Stomach (tissue), 8 donors: ENCODE measurements at regions not wholly inside any gene's neighbourhood (a gene's known extent, or its start where the extent isn't known, plus 50 kb on each side); places are given as distances from the start of the nearest gene placed in this dataset.

Experiments
- DNase-seq, 2 donors: peaks; one replicate each; pipeline versions ENCODE4 v3.0.0 to v3.0.0-alpha.2; 2013 to 2019
- H3K27ac ChIP-seq, 5 donors: fragments of 200-600 bp in 4 of 5; sonication (generic) in 4 of 5; one replicate each; pipeline ENCODE4 v1.5.1; 2013 to 2019; ENCODE audit warnings: mild to moderate bottlenecking in 1 of 5, moderate library complexity in 1 of 5
- H3K27me3 ChIP-seq, 3 donors: fragments of 200-600 bp; sonication (generic); one replicate each; pipeline ENCODE4 v1.5.1; 2017 to 2019; ENCODE audit warnings: mixed run types in 1 of 3
- H3K36me3 ChIP-seq, 4 donors: fragments of 200-600 bp; sonication (generic); 1 replicate in 3 of 4; 2 replicates in 1 of 4; pipeline ENCODE4 v1.5.1; 2016 to 2019
- H3K4me1 ChIP-seq, 4 donors: fragments of 200-600 bp; sonication (generic); one replicate each; pipeline ENCODE4 v1.5.1; 2016 to 2019
- H3K4me3 ChIP-seq, 4 donors: fragments of 200-600 bp; sonication (generic) in 3 of 4; one replicate each; pipeline ENCODE4 v1.5.1; 2016 to 2019; ENCODE audit warnings: mild to moderate bottlenecking in 1 of 4
- H3K9me3 ChIP-seq, 4 donors: fragments of 200-600 bp; sonication (generic); one replicate each; pipeline ENCODE4 v1.5.1; 2016 to 2019
- CTCF ChIP-seq, 7 experiments: fragments of 450-650 bp in 4 of 7; fragments of 200-600 bp in 3 of 7; sonication (generic) in 3 of 7; IDR thresholded peaks; one replicate each; pipeline ENCODE4 v1.5.1; 2016 to 2019; ENCODE audit warnings: antibody characterized with exemption in 7 of 7, control low read depth in 2 of 7, mild to moderate bottlenecking in 1 of 7
- EP300 ChIP-seq: sonication (generic); formaldehyde crosslinking; IDR thresholded peaks from one replicate; pipeline ENCODE4 v1.6.1; 2017; ENCODE audit warnings: antibody characterized with exemption
- POLR2A ChIP-seq, 4 donors: fragments of 450-650 bp; IDR thresholded peaks; one replicate each; pipeline ENCODE4 v1.6.1; 2016; ENCODE audit warnings: antibody characterized with exemption in 4 of 4, control low read depth in 2 of 4, mild to moderate bottlenecking in 1 of 4, moderate library complexity in 1 of 4
- POLR2AphosphoS5 ChIP-seq, 3 donors: sonication (generic); formaldehyde crosslinking; IDR thresholded peaks; one replicate each; pipeline ENCODE4 v1.6.1; 2016; ENCODE audit warnings: antibody characterized with exemption in 3 of 3
- WGBS, 5 donors: extraction: QIAGEN DNeasy Blood & Tissue Kit in 3 of 5; methylation state at CpG; one replicate each; pipeline versions ENCODE4 v1.1.5 to v1.1.7; 2013 to 2018; 5-methylcytosine and 5-hydroxymethylcytosine counted together
- intact Hi-C: fragments of 100-400 bp; cut with DNase I; formaldehyde crosslinking; loops from one replicate; pipeline ENCODE4 v1.15.1; 2023; ENCODE audit warnings: low total_unique reads
- donor health status: healthy with polysubstance abuse.
- donor health status: Bipolar disorder and iron deficiency.
- donor health status: healthy.

- peak overlapping the region in 4 of 5 donors; percentile 47 to 62 (median 55) for H3K27ac ChIP-seq
- intact Hi-C loops, result no loop called here
- H3K4me1 ChIP-seq, result peaks cover 0 to 15% (median 7%) of the 10 kb centered on the region in 4 donors
- H3K4me3 ChIP-seq, result no peak overlapping the region
- peak in 1 of 2 donors; percentile 45 for DNase-seq
- no peaks in the 10 kb centered on the region for H3K27me3 ChIP-seq
- no peaks in the 10 kb centered on the region for H3K9me3 ChIP-seq
- WGBS, 5 donors, result 50 to 62% (median 58%) methylated on average over 2 of the region's 2 CpGs
- TF ChIP-seq POLR2AphosphoS5 (IDR thresholded peaks at IDR 0.05) (peak in 1 of 3 donors; percentile 5), POLR2A (IDR thresholded peaks at IDR 0.05) (no peak)
- no peaks in the 10 kb centered on the region for H3K36me3 ChIP-seq
Observed at GRCh38 chr6:71478834-71479541, 190.4 kb downstream of the OGFRL1 start.

- Histone ChIP-seq H3K9me3 (no peaks in the 10 kb centered on the region), H3K27ac (peak overlapping the region in 1 of 5 donors; percentile 9), H3K4me3 (no peak overlapping the region), H3K4me1 (peaks cover 0 to 15% (median 7%) of the 10 kb centered on the region in 4 donors), H3K36me3 (no peaks in the 10 kb centered on the region), H3K27me3 (no peaks in the 10 kb centered on the region)
- TF ChIP-seq POLR2A (IDR thresholded peaks at IDR 0.05) (no peak), POLR2AphosphoS5 (IDR thresholded peaks at IDR 0.05) (no peak), CTCF (IDR thresholded peaks at IDR 0.05) (no peak), EP300 (no peak)
- DNase-seq, result no peak
- intact Hi-C loops, result no loop called here
- WGBS, 5 donors, result 68 to 100% (median 79%) methylated on average over 1 of the region's 1 CpG
Observed at GRCh38 chr6:71480577-71480976, 192.0 kb downstream of the OGFRL1 start.

GRCh38 chr6:71481011-71481410 lies 192.4 kb downstream of the OGFRL1 start:
- Histone ChIP-seq H3K27ac (peak overlapping the region in 1 of 5 donors; percentile 9), H3K36me3 (no peaks in the 10 kb centered on the region), H3K4me1 (peaks cover 0 to 15% (median 7%) of the 10 kb centered on the region in 4 donors), H3K4me3 (no peak overlapping the region), H3K27me3 (no peaks in the 10 kb centered on the region), H3K9me3 (no peaks in the 10 kb centered on the region)
- TF ChIP-seq POLR2AphosphoS5 (IDR thresholded peaks at IDR 0.05) (no peak), POLR2A (IDR thresholded peaks at IDR 0.05) (no peak), CTCF (IDR thresholded peaks at IDR 0.05) (no peak), EP300 (no peak)
- no peak for DNase-seq
- 85 to 100% (median 92%) methylated on average over 1 of the region's 1 CpG for WGBS, 5 donors
- intact Hi-C loops, result no loop called here

GRCh38 chr6:71481801-71482200 lies 193.2 kb downstream of the OGFRL1 start:
- no peak for TF ChIP-seq CTCF (IDR thresholded peaks at IDR 0.05)
- Histone ChIP-seq H3K27me3 (no peaks in the 10 kb centered on the region), H3K4me1 (peaks cover 0 to 15% (median 7%) of the 10 kb centered on the region in 4 donors), H3K36me3 (no peaks in the 10 kb centered on the region), H3K9me3 (no peaks in the 10 kb centered on the region), H3K27ac (no peak overlapping the region), H3K4me3 (no peak overlapping the region)
- no peak for DNase-seq
- intact Hi-C loops, result no loop called here

GRCh38 chr6:71482742-71483141 lies 194.1 kb downstream of the OGFRL1 start:
- H3K9me3 ChIP-seq, result no peaks in the 10 kb centered on the region
- TF ChIP-seq CTCF (IDR thresholded peaks at IDR 0.05) (no peak), EP300 (no peak), POLR2AphosphoS5 (IDR thresholded peaks at IDR 0.05) (no peak), POLR2A (IDR thresholded peaks at IDR 0.05) (no peak)
- WGBS, 5 donors, result 59 to 84% (median 70%) methylated on average over 2 of the region's 2 CpGs

More at GRCh38 chr6:71482742-71483141, 194.1 kb downstream of the OGFRL1 start:
- intact Hi-C loops, result no loop called here
- DNase-seq, result peak in 1 of 2 donors; percentile 9
- Histone ChIP-seq H3K4me3 (no peak overlapping the region), H3K36me3 (no peaks in the 10 kb centered on the region), H3K27me3 (no peaks in the 10 kb centered on the region), H3K4me1 (peaks cover 0 to 15% (median 7%) of the 10 kb centered on the region in 4 donors), H3K27ac (no peak overlapping the region)
